GM10248 (cell line): ENCODE measurements at regions not wholly inside any gene's neighbourhood (a gene's known extent, or its start where the extent isn't known, plus 50 kb on each side); places are given as distances from the start of the nearest gene placed in this dataset.
A peak's percentile ranks its signal among the peaks of the same experiment; 100 is the strongest.

Experiments used
- CTCF ChIA-PET: fragments of 300-600 bp; sonication (Branson Sonifier 250); formaldehyde crosslinking; extraction: SDS; loops from one replicate; lab custom pipeline; 2021; ENCODE audit warnings: antibody characterized with exemption; lab: Yijun Ruan, JAX
- POLR2A ChIA-PET: fragments of 350-650 bp; sonication (Branson Sonifier 250); formaldehyde crosslinking; extraction: SDS; loops from one replicate; lab custom pipeline; 2020; ENCODE audit warnings: antibody characterized with exemption; lab: Yijun Ruan, JAX
- DNase-seq: peaks from one replicate; pipeline ENCODE4 v3.0.0; 2012; ENCODE audit errors: extremely low spot score
- TF ChIP-seq, protein P1 (sequence below): IDR thresholded peaks from 2 replicates; pipeline ENCODE4 v1.5.1; 2012; ENCODE audit warnings: mild to moderate bottlenecking, low read depth; ENCODE audit errors: extremely low read depth, missing control alignments, control extremely low read depth

DNA sequence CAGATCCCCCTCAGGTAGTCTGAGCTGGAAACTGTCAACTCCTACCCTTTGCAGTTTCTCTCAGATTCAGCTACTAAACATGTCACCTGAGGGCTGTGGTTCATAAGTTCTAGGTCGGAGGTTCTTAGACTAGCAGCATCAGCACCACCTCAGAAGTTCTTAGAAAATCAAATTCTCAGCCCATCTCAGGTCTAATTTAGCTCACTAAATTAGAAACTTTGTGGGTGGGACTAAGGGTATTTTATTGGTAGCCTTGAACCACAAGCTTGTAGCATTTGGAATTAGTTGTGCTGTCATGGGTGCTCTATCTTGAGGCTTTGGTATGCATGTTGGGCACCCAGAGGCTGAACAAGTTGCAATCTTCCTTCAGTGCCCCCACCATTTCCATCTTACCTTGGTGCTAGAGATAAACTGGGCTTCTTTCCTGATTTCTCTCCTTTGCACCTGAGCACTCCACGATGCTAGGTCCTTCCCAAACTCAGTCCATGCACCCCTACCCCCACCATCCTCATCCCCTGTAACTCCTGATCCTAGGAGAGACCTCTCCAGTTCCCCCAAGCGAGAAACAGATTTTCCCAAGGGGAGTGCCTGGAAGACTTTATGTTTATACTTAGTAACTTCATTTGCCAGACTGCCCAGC lies 54.2 kb downstream of the S1PR1 start:
- DNase-seq = no peak
- ChIA-PET POLR2A (no interaction called here), CTCF (interaction anchor here (0.7 to 11.9 kb wide), 24 partner anchors 11 to 406 kb away, joined by 3 to 175 read pairs (median 4); partner anchors contain the start of gene S1PR1)
- TF ChIP-seq, protein P1, sequence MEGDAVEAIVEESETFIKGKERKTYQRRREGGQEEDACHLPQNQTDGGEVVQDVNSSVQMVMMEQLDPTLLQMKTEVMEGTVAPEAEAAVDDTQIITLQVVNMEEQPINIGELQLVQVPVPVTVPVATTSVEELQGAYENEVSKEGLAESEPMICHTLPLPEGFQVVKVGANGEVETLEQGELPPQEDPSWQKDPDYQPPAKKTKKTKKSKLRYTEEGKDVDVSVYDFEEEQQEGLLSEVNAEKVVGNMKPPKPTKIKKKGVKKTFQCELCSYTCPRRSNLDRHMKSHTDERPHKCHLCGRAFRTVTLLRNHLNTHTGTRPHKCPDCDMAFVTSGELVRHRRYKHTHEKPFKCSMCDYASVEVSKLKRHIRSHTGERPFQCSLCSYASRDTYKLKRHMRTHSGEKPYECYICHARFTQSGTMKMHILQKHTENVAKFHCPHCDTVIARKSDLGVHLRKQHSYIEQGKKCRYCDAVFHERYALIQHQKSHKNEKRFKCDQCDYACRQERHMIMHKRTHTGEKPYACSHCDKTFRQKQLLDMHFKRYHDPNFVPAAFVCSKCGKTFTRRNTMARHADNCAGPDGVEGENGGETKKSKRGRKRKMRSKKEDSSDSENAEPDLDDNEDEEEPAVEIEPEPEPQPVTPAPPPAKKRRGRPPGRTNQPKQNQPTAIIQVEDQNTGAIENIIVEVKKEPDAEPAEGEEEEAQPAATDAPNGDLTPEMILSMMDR = no peak

DNA sequence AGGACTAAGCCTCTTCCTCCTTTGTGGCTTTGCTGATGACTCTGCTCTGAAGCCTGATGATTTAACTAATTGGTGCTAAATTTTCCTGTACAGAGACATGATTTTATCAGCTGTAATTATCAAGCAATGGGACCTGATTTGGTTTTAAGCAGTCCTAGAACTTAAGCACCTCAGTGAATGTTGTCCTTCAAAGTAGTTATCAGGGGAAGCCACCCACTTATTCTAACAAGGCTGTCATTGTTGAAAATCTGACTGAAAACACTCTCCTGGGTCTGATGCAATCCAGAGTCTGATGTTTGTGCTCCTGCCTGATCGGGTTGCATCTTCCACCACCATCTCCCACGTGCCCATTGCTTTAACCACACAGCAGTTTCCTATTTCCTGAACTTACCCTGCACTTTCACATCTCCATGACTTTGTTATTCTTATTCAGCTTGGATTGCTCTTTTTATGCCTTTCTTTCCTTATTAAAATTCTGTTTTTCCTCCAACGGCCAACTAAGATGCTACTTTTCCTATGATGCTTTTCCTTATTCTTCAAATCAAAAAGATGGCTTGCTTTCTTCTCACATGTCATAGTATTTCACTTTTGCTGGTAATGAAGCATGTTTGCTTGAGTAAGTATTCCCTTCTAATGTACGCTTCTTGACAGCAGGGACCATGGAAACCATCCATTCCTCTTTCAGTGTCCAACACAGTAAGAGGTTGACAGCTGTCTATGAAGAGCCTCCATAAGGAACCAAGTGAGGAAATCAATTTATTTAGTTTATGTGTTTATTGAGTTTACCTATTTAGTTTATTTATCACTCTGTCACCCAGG lies 55.0 kb downstream of the S1PR1 start:
- TF ChIP-seq, protein P1 = no peak
- DNase-seq = peak; percentile 41
- ChIA-PET CTCF (interaction anchor here (1.0 to 11.9 kb wide), 12 partner anchors 12 to 384 kb away, joined by 3 to 175 read pairs (median 9); partner anchors contain the start of gene S1PR1), POLR2A (no interaction called here)

DNA sequence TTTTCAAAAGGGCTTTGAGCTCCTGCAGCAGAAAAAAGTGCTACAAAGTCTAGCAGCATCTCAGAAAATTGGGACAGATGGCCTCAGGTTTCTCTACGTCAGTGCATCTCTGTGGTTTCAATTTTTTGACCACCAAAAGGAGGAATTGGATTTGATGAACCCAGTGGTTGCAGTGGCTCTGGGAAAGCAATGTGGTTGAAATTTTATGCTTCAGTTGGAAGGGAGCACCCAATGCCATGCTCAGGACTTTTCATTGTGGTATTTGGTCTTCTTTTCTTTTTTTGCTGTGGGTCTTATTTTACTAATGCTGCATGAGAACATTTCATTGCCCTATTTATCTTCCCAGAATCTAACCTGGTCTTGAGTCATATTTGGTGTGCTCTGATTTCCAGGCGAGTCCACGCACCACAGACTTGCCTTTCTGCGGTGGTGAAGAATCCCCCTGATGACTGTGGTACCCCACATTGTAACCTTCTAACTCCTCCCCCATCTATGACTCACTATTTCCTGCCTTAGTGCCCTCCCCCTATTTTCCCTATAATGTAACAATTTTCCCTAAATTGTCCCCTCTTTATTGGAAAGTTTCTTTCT lies 56.7 kb downstream of the S1PR1 start:
- ChIA-PET POLR2A (no interaction called here), CTCF (interaction anchor here (0.6 to 11.9 kb wide), 11 partner anchors 10 to 373 kb away, joined by 3 to 175 read pairs (median 4); no protein-coding TSS in a partner anchor)
- TF ChIP-seq, protein P1 = no peak
- DNase-seq = peak; percentile 29

DNA sequence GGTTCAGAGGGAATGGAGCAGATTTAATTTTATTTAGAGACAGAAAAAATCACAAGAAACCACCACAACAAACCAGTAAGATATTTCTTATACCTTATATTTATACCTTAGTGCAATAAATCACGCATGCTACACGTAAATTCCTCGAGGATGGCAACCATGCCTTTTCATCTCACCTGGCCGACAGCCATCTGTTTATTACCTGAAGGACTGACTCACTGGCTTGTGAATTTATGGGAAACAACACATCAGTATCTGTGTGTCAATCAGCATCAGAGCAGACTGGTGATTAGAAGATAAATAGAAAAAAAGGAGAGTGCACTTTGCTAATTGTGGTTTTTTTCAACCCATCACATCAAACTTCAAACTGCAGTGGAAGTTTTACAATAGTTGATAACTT lies 58.4 kb downstream of the S1PR1 start:
- no peak for DNase-seq
- ChIA-PET CTCF (interaction anchor here (1.3 to 11.9 kb wide), 2 partner anchors 9 to 69 kb away, joined by 4 to 175 read pairs; no protein-coding TSS in a partner anchor), POLR2A (no interaction called here)
- TF ChIP-seq, protein P1 = no peak

DNA sequence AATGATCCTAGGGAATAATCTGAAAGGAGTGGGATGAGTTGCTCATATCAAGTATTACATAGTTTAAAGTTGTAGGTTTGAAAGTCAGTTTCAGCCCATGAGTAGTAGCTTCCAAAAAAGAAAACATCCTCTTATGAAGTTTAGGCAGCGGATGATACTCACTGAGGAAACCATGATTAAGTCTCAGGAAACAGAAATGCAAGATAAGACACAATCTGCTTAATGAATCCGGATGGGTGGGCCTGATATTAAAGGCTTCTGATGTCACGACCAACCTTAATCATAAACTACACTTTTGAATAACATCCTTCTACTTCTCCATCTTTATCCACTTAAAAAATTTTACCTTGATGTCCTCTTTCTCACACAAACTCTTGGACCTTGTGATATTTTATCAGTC lies 61.8 kb downstream of the S1PR1 start:
- ChIA-PET POLR2A (no interaction called here), CTCF (interaction anchor here (1.5 to 15.2 kb wide), 4 partner anchors 9 to 60 kb away, joined by 5 to 175 read pairs (median 26); no protein-coding TSS in a partner anchor)
- TF ChIP-seq, protein P1 = no peak
- no peak for DNase-seq

DNA sequence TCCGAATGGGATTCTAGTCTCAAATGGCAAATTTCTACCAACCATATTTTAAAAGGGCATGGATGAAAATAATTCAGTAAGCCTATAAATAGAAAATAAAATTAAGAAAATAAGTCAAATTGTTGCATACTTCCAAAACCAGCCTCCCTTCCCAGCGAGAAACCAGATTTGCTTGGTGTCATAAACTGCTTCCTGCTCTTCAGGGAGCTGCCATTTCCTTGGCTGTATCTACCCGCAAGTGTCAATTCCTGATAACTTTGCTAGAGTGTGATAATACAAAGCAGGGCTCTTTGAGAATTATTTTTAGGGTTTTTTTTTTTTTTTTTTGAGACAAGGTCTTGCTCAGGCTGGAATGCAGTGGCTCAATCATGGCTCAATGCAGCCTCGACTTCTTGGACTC lies 62.3 kb downstream of the S1PR1 start:
- DNase-seq = no peak
- ChIA-PET CTCF (interaction anchor here (1.4 to 15.2 kb wide), 6 partner anchors 9 to 211 kb away, joined by 3 to 175 read pairs (median 10); no protein-coding TSS in a partner anchor), POLR2A (no interaction called here)
- TF ChIP-seq, protein P1 = no peak
